ENCODE measurements at regions not wholly inside any gene's neighbourhood (a gene's known extent, or its start where the extent isn't known, plus 50 kb on each side); places are given as distances from the start of the nearest gene placed in this dataset.
"Not testable (repeated sequence)": the region's sequence is repeated elsewhere in the genome, so short reads cannot be mapped to it uniquely, and the experiment has no call there.

DNA sequence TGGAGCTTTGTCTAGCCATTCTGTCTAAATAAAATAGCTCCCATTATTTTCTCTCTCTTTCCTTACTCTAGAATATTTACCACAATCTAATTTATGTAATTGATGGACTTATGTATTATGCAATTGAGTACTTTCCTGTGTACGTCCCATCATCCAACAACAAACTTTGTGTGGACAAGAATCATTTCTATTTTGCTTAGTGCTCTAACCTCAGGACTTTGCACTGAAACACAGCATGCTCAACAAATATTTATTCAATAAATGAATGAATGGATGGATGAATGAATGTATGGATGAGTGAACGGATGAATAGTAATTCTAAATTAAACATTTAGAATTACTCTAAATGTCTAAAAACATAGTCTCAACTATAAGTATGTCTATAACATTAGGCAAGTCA is 115.2 kb upstream of the RORA start:
- no peaks in the 10 kb centered on the region for H3K9me3 ChIP-seq (ENCODE audit: low read depth)
- TF ChIP-seq EZH2phosphoT487 (IDR thresholded peaks at IDR 0.05; ENCODE audit: insufficient read depth, low read depth) (no peak), EZH2 (IDR thresholded peaks at IDR 0.05; ENCODE audit: insufficient read depth, poor library complexity, severe bottlenecking) (no peak)
- 17 to 26% methylated on average over 2 of the region's 2 CpGs for WGBS, 2 experiments (ENCODE audit: low coverage in 1 of 2, low lambda C conversion rate in 2 of 2, missing lambda C conversion rate in 2 of 2)
- H3K4me2 ChIP-seq (ENCODE audit: unreplicated experiment): no peak overlapping the region
- no peaks in the 10 kb centered on the region for H3F3A ChIP-seq (ENCODE audit: insufficient read depth)
- no peak for DNase-seq
- no peak overlapping the region for H3K27ac ChIP-seq
- no peaks in the 10 kb centered on the region for H3K27me3 ChIP-seq (replicated peaks; ENCODE audit: insufficient read depth)
- H3K9ac ChIP-seq: no peak overlapping the region
- no peaks in the 10 kb centered on the region for H3K9me2 ChIP-seq (ENCODE audit: insufficient read depth)
- no peaks in the 10 kb centered on the region for H3K79me2 ChIP-seq (ENCODE audit: insufficient read depth)
- no peaks in the 10 kb centered on the region for H3K36me3 ChIP-seq (ENCODE audit: low read depth)
- H3K4me3 ChIP-seq: no peak overlapping the region
- no peaks in the 10 kb centered on the region for H4K20me1 ChIP-seq (ENCODE audit: insufficient read depth)
- H2AFZ ChIP-seq: no peak overlapping the region
- no peaks in the 10 kb centered on the region for H3K4me1 ChIP-seq (ENCODE audit: insufficient read depth)
- in situ Hi-C loops (cut with MboI): no loop called here

DNA sequence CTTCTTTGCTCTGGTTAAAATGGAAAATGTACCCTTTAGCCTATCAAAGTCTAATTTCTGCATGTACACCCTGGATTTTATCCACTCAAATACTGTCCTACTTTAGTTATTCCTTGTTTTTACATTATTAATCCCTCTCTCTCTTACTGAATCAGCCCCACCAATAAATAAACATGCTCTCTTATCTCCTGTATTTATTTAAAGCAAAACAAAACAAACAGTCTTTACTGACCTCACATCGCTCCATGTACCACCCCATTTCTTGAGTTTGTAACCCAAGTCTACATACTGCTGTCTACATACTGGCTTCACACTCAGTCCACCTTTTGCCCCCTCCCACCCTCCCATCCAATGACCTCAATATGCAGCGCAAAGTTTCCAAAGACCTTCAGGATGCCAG is 113.3 kb upstream of the RORA start:
- H3K79me2 ChIP-seq (ENCODE audit: insufficient read depth): no peaks in the 10 kb centered on the region
- TF ChIP-seq EZH2 (IDR thresholded peaks at IDR 0.05; ENCODE audit: insufficient read depth, poor library complexity, severe bottlenecking): no peak
- TF ChIP-seq EZH2phosphoT487 (IDR thresholded peaks at IDR 0.05; ENCODE audit: insufficient read depth, low read depth): no peak
- H3K9me3 ChIP-seq (ENCODE audit: low read depth): no peaks in the 10 kb centered on the region
- no peak for DNase-seq
- no peaks in the 10 kb centered on the region for H3K27me3 ChIP-seq (replicated peaks; ENCODE audit: insufficient read depth)
- H2AFZ ChIP-seq: no peak overlapping the region
- H3F3A ChIP-seq (ENCODE audit: insufficient read depth): no peaks in the 10 kb centered on the region
- no peaks in the 10 kb centered on the region for H3K4me1 ChIP-seq (ENCODE audit: insufficient read depth)
- no peak overlapping the region for H3K4me3 ChIP-seq
- no peaks in the 10 kb centered on the region for H3K9me2 ChIP-seq (ENCODE audit: insufficient read depth)
- no peaks in the 10 kb centered on the region for H4K20me1 ChIP-seq (ENCODE audit: insufficient read depth)
- no peak overlapping the region for H3K27ac ChIP-seq
- WGBS, 2 experiments (ENCODE audit: low coverage in 1 of 2, low lambda C conversion rate in 2 of 2, missing lambda C conversion rate in 2 of 2): 37 to 56% methylated on average over 2 of the region's 2 CpGs
- no peak overlapping the region for H3K9ac ChIP-seq
- in situ Hi-C loops (cut with MboI): no loop called here
- H3K36me3 ChIP-seq (ENCODE audit: low read depth): no peaks in the 10 kb centered on the region
- no peak overlapping the region for H3K4me2 ChIP-seq (ENCODE audit: unreplicated experiment)

GRCh38 chr15:61339516-61339915 is 110.4 kb upstream of the RORA start:
- Histone ChIP-seq H3K9me3 (ENCODE audit: low read depth) (no peaks in the 10 kb centered on the region), H3K36me3 (ENCODE audit: low read depth) (no peaks in the 10 kb centered on the region), H3K4me2 (ENCODE audit: unreplicated experiment) (no peak overlapping the region), H2AFZ (no peak overlapping the region), H3K27me3 (replicated peaks; ENCODE audit: insufficient read depth) (no peaks in the 10 kb centered on the region), H4K20me1 (ENCODE audit: insufficient read depth) (no peaks in the 10 kb centered on the region), H3K9me2 (ENCODE audit: insufficient read depth) (no peaks in the 10 kb centered on the region), H3K79me2 (ENCODE audit: insufficient read depth) (no peaks in the 10 kb centered on the region), H3K4me3 (no peak overlapping the region), H3K9ac (no peak overlapping the region), H3K4me1 (ENCODE audit: insufficient read depth) (no peaks in the 10 kb centered on the region), H3F3A (ENCODE audit: insufficient read depth) (no peaks in the 10 kb centered on the region), H3K27ac (no peak overlapping the region)
- no peak for TF ChIP-seq EZH2 (IDR thresholded peaks at IDR 0.05; ENCODE audit: insufficient read depth, poor library complexity, severe bottlenecking)
- no peak for TF ChIP-seq EZH2phosphoT487 (IDR thresholded peaks at IDR 0.05; ENCODE audit: insufficient read depth, low read depth)
- DNase-seq: no peak
- in situ Hi-C loops (cut with MboI): no loop called here

DNA sequence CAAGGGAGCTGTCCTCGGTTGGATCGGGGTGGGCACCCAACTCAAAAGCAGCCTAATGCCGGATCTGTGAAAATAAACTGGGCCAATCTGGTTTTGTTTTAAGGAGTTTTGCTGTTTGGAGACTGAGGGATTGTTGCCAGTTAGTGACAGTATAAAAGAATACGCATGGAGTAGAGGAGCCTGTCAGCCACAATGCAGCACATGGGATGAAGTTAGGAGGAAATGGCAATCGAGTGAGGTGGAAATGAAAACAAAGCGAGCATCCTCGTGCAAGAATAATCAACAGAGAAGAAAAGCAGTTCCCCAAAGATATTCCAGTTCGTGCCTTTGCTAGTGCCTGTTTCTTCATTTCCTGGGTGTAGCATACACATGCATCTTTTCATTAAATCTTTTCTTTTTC is 108.4 kb upstream of the RORA start:
- TF ChIP-seq EZH2phosphoT487 (IDR thresholded peaks at IDR 0.05; ENCODE audit: insufficient read depth, low read depth): no peak
- TF ChIP-seq EZH2 (IDR thresholded peaks at IDR 0.05; ENCODE audit: insufficient read depth, poor library complexity, severe bottlenecking): no peak
- Histone ChIP-seq H3K9me2 (ENCODE audit: insufficient read depth) (no peaks in the 10 kb centered on the region), H3K4me3 (no peak overlapping the region), H3K79me2 (ENCODE audit: insufficient read depth) (no peaks in the 10 kb centered on the region), H3F3A (ENCODE audit: insufficient read depth) (no peaks in the 10 kb centered on the region), H3K27ac (no peak overlapping the region), H2AFZ (no peak overlapping the region), H3K9me3 (ENCODE audit: low read depth) (no peaks in the 10 kb centered on the region), H4K20me1 (ENCODE audit: insufficient read depth) (no peaks in the 10 kb centered on the region), H3K9ac (no peak overlapping the region), H3K36me3 (ENCODE audit: low read depth) (no peaks in the 10 kb centered on the region), H3K4me1 (ENCODE audit: insufficient read depth) (no peaks in the 10 kb centered on the region), H3K27me3 (replicated peaks; ENCODE audit: insufficient read depth) (no peaks in the 10 kb centered on the region), H3K4me2 (ENCODE audit: unreplicated experiment) (no peak overlapping the region)
- no peak for DNase-seq
- in situ Hi-C loops (cut with MboI): no loop called here
- 1 to 2% methylated on average over 8 of the region's 8 CpGs for WGBS, 2 experiments (ENCODE audit: low coverage in 1 of 2, low lambda C conversion rate in 2 of 2, missing lambda C conversion rate in 2 of 2)

DNA sequence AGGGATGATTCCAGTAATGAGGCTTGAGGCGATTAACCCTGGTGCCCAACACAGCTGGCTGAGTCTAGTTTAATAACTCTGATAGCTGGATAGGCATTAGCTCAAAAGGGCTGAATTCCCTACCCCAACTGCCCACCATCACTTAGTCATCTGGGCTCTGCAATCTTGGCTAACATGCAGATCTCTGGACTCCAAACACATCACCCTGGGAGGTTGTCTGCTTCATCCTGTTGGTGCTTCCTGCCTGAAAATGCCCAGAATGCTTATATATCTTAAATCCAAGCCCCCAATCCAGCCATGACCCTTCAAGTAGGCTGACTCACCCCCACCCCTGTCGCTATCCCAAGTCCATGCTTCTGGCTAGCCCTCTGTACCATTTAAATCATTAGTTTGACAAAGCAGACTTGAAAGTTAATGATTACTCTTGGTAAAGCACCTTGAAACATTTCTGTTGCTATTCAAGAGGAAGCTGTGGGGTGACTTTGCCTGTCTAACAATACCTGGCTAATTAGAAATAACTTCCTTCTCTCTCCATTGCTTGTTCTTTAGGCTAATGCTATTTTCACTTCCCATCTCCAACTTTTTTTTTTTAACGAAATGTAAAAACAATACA is 107.0 kb upstream of the RORA start:
- in situ Hi-C loops (cut with MboI): no loop called here

DNA sequence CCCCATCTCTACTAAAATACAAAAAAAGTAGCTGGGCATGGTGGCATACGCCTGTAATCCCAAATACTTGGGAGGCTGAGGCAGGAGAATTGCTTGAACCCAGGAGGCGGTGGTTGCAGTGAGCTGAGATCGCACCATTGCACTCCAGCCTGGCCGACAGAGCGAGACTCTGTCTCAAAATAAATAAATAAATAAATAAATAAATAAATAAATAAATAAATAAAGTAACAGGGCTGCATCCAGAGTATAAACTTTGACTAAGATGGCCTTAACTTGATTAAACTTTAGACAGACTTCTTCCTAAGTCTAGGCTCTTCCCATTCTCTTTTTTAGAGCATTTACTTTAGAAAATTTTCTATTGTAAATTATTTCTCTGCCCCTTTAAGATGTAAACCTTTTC is 105.6 kb upstream of the RORA start:
- H3K4me2 ChIP-seq (ENCODE audit: unreplicated experiment); H3K79me2 ChIP-seq (ENCODE audit: insufficient read depth); H3K9me2 ChIP-seq (ENCODE audit: insufficient read depth); H3K4me1 ChIP-seq (ENCODE audit: insufficient read depth); H3K4me3 ChIP-seq; H3F3A ChIP-seq (ENCODE audit: insufficient read depth); H3K27ac ChIP-seq; H3K9me3 ChIP-seq (ENCODE audit: low read depth); DNase-seq; in situ Hi-C loops (cut with MboI); H3K27me3 ChIP-seq (replicated peaks; ENCODE audit: insufficient read depth); H3K9ac ChIP-seq; H3K36me3 ChIP-seq (ENCODE audit: low read depth); H4K20me1 ChIP-seq (ENCODE audit: insufficient read depth); H2AFZ ChIP-seq: not testable (repeated sequence)
- 64 to 68% methylated on average over 5 of the region's 5 CpGs for WGBS, 2 experiments (ENCODE audit: low coverage in 1 of 2, low lambda C conversion rate in 2 of 2, missing lambda C conversion rate in 2 of 2)

More for the DNA sequence above, 107.0 kb upstream of the RORA start:
- H3K4me1 ChIP-seq (ENCODE audit: insufficient read depth): no peaks in the 10 kb centered on the region
- no peak overlapping the region for H3K27ac ChIP-seq
- no peaks in the 10 kb centered on the region for H3K27me3 ChIP-seq (replicated peaks; ENCODE audit: insufficient read depth)
- no peaks in the 10 kb centered on the region for H4K20me1 ChIP-seq (ENCODE audit: insufficient read depth)
- H3K9me3 ChIP-seq (ENCODE audit: low read depth): no peaks in the 10 kb centered on the region
- 50 to 58% methylated on average over 3 of the region's 3 CpGs for WGBS, 2 experiments (ENCODE audit: low coverage in 1 of 2, low lambda C conversion rate in 2 of 2, missing lambda C conversion rate in 2 of 2)
- H3K4me3 ChIP-seq: no peak overlapping the region
- no peak for DNase-seq
- no peaks in the 10 kb centered on the region for H3K9me2 ChIP-seq (ENCODE audit: insufficient read depth)
- no peaks in the 10 kb centered on the region for H3F3A ChIP-seq (ENCODE audit: insufficient read depth)
- H3K79me2 ChIP-seq (ENCODE audit: insufficient read depth): no peaks in the 10 kb centered on the region
- no peaks in the 10 kb centered on the region for H3K36me3 ChIP-seq (ENCODE audit: low read depth)
- H2AFZ ChIP-seq: no peak overlapping the region
- no peak overlapping the region for H3K9ac ChIP-seq
- no peak overlapping the region for H3K4me2 ChIP-seq (ENCODE audit: unreplicated experiment)
- no peak for TF ChIP-seq EZH2phosphoT487 (IDR thresholded peaks at IDR 0.05; ENCODE audit: insufficient read depth, low read depth)
- TF ChIP-seq EZH2 (IDR thresholded peaks at IDR 0.05; ENCODE audit: insufficient read depth, poor library complexity, severe bottlenecking): no peak
